ENCODE measurements at regions not wholly inside any gene's neighbourhood (a gene's known extent, or its start where the extent isn't known, plus 50 kb on each side); places are given as distances from the start of the nearest gene placed in this dataset.

DNA sequence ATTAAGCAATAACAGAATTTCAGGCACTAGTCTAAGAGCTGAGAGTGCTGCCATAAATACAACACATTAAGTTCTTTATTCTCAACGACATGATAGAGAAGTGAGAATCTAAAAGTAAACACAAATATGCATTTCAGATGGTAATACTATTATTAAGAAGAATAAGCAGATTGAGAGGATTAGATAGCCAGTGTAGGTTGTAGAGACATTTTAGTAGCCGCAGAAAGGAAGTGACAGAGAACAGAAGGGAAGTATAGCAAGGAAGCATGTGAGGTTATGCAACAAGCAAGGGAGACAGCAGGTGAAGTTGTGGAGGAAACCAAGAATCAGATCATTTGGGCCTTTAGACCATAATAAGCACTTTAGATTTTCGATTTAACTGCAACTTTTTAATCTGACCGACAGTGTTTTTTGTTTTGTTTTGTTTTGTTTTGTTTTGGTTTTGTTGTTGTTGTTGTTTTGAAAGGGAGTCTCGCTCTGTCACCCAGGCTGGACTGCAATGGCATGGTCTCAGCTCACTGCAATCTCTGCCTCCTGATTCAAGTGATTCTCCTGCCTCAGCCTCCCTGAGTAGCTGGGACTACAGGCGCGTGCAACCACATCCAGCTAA lies 737.0 kb upstream of the ADGRB3 start (continued):
- TF ChIP-seq, protein P1, sequence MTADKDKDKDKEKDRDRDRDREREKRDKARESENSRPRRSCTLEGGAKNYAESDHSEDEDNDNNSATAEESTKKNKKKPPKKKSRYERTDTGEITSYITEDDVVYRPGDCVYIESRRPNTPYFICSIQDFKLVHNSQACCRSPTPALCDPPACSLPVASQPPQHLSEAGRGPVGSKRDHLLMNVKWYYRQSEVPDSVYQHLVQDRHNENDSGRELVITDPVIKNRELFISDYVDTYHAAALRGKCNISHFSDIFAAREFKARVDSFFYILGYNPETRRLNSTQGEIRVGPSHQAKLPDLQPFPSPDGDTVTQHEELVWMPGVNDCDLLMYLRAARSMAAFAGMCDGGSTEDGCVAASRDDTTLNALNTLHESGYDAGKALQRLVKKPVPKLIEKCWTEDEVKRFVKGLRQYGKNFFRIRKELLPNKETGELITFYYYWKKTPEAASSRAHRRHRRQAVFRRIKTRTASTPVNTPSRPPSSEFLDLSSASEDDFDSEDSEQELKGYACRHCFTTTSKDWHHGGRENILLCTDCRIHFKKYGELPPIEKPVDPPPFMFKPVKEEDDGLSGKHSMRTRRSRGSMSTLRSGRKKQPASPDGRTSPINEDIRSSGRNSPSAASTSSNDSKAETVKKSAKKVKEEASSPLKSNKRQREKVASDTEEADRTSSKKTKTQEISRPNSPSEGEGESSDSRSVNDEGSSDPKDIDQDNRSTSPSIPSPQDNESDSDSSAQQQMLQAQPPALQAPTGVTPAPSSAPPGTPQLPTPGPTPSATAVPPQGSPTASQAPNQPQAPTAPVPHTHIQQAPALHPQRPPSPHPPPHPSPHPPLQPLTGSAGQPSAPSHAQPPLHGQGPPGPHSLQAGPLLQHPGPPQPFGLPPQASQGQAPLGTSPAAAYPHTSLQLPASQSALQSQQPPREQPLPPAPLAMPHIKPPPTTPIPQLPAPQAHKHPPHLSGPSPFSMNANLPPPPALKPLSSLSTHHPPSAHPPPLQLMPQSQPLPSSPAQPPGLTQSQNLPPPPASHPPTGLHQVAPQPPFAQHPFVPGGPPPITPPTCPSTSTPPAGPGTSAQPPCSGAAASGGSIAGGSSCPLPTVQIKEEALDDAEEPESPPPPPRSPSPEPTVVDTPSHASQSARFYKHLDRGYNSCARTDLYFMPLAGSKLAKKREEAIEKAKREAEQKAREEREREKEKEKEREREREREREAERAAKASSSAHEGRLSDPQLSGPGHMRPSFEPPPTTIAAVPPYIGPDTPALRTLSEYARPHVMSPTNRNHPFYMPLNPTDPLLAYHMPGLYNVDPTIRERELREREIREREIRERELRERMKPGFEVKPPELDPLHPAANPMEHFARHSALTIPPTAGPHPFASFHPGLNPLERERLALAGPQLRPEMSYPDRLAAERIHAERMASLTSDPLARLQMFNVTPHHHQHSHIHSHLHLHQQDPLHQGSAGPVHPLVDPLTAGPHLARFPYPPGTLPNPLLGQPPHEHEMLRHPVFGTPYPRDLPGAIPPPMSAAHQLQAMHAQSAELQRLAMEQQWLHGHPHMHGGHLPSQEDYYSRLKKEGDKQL (CRISPR knock-in tag; IDR thresholded peaks at IDR 0.05; ENCODE audit: borderline replicate concordance): no peak
- TF ChIP-seq ZNF436 (CRISPR knock-in tag; IDR thresholded peaks at IDR 0.05): no peak
- TF ChIP-seq ZBTB8A (IDR thresholded peaks at IDR 0.05; ENCODE audit: partially characterized antibody): peak; percentile 61
- peak; percentile 10; the same call in 1 of the 2 replicates for TF ChIP-seq ZNF316 (IDR thresholded peaks at IDR 0.05)
- TF ChIP-seq, protein P2, sequence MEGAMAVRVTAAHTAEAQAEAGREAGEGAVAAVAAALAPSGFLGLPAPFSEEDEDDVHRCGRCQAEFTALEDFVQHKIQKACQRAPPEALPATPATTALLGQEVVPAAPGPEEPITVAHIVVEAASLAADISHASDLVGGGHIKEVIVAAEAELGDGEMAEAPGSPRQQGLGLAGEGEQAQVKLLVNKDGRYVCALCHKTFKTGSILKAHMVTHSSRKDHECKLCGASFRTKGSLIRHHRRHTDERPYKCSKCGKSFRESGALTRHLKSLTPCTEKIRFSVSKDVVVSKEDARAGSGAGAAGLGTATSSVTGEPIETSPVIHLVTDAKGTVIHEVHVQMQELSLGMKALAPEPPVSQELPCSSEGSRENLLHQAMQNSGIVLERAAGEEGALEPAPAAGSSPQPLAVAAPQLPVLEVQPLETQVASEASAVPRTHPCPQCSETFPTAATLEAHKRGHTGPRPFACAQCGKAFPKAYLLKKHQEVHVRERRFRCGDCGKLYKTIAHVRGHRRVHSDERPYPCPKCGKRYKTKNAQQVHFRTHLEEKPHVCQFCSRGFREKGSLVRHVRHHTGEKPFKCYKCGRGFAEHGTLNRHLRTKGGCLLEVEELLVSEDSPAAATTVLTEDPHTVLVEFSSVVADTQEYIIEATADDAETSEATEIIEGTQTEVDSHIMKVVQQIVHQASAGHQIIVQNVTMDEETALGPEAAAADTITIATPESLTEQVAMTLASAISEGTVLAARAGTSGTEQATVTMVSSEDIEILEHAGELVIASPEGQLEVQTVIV (CRISPR knock-in tag; IDR thresholded peaks at IDR 0.05; ENCODE audit: borderline replicate concordance): no peak
- no peak for TF ChIP-seq MEF2A (IDR thresholded peaks at IDR 0.05; ENCODE audit: control insufficient read depth, low read depth, low read length)
- TF ChIP-seq, protein P3, sequence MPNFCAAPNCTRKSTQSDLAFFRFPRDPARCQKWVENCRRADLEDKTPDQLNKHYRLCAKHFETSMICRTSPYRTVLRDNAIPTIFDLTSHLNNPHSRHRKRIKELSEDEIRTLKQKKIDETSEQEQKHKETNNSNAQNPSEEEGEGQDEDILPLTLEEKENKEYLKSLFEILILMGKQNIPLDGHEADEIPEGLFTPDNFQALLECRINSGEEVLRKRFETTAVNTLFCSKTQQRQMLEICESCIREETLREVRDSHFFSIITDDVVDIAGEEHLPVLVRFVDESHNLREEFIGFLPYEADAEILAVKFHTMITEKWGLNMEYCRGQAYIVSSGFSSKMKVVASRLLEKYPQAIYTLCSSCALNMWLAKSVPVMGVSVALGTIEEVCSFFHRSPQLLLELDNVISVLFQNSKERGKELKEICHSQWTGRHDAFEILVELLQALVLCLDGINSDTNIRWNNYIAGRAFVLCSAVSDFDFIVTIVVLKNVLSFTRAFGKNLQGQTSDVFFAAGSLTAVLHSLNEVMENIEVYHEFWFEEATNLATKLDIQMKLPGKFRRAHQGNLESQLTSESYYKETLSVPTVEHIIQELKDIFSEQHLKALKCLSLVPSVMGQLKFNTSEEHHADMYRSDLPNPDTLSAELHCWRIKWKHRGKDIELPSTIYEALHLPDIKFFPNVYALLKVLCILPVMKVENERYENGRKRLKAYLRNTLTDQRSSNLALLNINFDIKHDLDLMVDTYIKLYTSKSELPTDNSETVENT (CRISPR knock-in tag; IDR thresholded peaks at IDR 0.05): no peak
- TF ChIP-seq ZFP1 (CRISPR knock-in tag; IDR thresholded peaks at IDR 0.05): no peak
- TF ChIP-seq, protein P4, sequence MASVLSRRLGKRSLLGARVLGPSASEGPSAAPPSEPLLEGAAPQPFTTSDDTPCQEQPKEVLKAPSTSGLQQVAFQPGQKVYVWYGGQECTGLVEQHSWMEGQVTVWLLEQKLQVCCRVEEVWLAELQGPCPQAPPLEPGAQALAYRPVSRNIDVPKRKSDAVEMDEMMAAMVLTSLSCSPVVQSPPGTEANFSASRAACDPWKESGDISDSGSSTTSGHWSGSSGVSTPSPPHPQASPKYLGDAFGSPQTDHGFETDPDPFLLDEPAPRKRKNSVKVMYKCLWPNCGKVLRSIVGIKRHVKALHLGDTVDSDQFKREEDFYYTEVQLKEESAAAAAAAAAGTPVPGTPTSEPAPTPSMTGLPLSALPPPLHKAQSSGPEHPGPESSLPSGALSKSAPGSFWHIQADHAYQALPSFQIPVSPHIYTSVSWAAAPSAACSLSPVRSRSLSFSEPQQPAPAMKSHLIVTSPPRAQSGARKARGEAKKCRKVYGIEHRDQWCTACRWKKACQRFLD (CRISPR knock-in tag; IDR thresholded peaks at IDR 0.05): peak; percentile 67; the same call in 1 of the 2 replicates
- 0 out of 2 replicates have a peak, but pooled peaks have one; percentile 12 for TF ChIP-seq SMARCA5 (IDR thresholded peaks at IDR 0.05)
- no peak for TF ChIP-seq ZNF561 (CRISPR knock-in tag; conservative IDR thresholded peaks at IDR 0.05)
- no peak for TF ChIP-seq ZNF121 (CRISPR knock-in tag; conservative IDR thresholded peaks at IDR 0.05)
- TF ChIP-seq TFAM (CRISPR knock-in tag; conservative IDR thresholded peaks at IDR 0.05): no peak
- TF ChIP-seq, protein P5, sequence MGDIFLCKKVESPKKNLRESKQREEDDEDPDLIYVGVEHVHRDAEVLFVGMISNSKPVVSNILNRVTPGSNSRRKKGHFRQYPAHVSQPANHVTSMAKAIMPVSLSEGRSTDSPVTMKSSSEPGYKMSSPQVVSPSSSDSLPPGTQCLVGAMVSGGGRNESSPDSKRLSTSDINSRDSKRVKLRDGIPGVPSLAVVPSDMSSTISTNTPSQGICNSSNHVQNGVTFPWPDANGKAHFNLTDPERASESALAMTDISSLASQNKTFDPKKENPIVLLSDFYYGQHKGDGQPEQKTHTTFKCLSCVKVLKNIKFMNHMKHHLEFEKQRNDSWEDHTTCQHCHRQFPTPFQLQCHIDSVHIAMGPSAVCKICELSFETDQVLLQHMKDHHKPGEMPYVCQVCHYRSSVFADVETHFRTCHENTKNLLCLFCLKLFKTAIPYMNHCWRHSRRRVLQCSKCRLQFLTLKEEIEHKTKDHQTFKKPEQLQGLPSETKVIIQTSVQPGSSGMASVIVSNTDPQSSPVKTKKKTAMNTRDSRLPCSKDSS (IDR thresholded peaks at IDR 0.05; ENCODE audit: low read depth, partially characterized antibody): no peak
- TF ChIP-seq GATAD2B (IDR thresholded peaks at IDR 0.05; ENCODE audit: borderline replicate concordance): peak; percentile 60; the same call in 1 of the 2 replicates

Data from K562 (cell line).